Hepatocyte (in vitro differentiated cells): ENCODE measurements at regions not wholly inside any gene's neighbourhood (a gene's known extent, or its start where the extent isn't known, plus 50 kb on each side); places are given as distances from the start of the nearest gene placed in this dataset.

Experiments
- EZH2 ChIP-seq: fragments of 200-600 bp; sonication (generic); IDR thresholded peaks from 2 replicates; pipeline ENCODE4 v1.6.1; 2016; ENCODE audit warnings: antibody characterized with exemption, mild to moderate bottlenecking, borderline replicate concordance
- EZH2phosphoT487 ChIP-seq: fragments of 200-600 bp; sonication (generic); IDR thresholded peaks from one replicate; pipeline ENCODE4 v1.6.1; 2018; ENCODE audit warnings: antibody characterized with exemption, mild to moderate bottlenecking, low read depth, moderate library complexity; ENCODE audit not compliant: unreplicated experiment, severe bottlenecking
- TF ChIP-seq, protein P1 (sequence below): fragments of 200-600 bp; sonication (generic); IDR thresholded peaks from 2 replicates; pipeline ENCODE4 v1.5.1; 2016; ENCODE audit warnings: antibody characterized with exemption, mild to moderate bottlenecking; ENCODE audit not compliant: poor library complexity

DNA sequence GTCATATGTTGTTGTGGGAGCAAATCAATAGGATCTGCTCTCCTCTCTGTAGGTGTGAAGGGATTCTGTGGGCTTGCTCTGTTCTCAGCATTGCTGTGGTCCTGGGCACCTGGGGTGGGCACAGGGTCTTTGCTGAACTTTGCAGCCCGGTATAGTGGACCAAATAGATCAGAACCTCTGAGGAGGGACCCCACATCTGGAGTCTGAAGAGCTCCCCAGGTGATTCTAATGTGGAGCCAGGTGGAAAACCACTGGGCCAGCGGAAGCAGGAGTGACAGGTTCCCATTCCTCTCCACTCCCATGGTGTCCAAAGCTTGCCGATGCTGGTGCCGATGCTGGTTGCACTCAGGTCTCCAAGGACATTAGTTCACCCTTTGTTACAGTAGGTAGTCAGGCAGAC lies 257.2 kb downstream of the GLRX3 start:
- TF ChIP-seq, protein P1, sequence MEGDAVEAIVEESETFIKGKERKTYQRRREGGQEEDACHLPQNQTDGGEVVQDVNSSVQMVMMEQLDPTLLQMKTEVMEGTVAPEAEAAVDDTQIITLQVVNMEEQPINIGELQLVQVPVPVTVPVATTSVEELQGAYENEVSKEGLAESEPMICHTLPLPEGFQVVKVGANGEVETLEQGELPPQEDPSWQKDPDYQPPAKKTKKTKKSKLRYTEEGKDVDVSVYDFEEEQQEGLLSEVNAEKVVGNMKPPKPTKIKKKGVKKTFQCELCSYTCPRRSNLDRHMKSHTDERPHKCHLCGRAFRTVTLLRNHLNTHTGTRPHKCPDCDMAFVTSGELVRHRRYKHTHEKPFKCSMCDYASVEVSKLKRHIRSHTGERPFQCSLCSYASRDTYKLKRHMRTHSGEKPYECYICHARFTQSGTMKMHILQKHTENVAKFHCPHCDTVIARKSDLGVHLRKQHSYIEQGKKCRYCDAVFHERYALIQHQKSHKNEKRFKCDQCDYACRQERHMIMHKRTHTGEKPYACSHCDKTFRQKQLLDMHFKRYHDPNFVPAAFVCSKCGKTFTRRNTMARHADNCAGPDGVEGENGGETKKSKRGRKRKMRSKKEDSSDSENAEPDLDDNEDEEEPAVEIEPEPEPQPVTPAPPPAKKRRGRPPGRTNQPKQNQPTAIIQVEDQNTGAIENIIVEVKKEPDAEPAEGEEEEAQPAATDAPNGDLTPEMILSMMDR, result no peak
- no peak for TF ChIP-seq EZH2
- no peak for TF ChIP-seq EZH2phosphoT487
